GM12878 (cell line): ENCODE measurements at regions not wholly inside any gene's neighbourhood (a gene's known extent, or its start where the extent isn't known, plus 50 kb on each side); places are given as distances from the start of the nearest gene placed in this dataset.

Experiments
- ATAC-seq: fragments of 200-7000 bp; cut with Tn5 transposase; 3 replicates; pipeline ENCODE4 v1.9.1; 2020; ENCODE audit warnings: mild to moderate bottlenecking, moderate library complexity
- BruUV-seq: library from RNA; stranded (reverse); fragments of 400-500 nt; replicated peaks from 2 replicates; lab custom pipeline; 2021; lab: Mats Ljungman, UMichigan
- CTCF ChIA-PET: fragments of 300-600 bp; sonication (Branson Sonifier 250); formaldehyde crosslinking; extraction: SDS; loops from one replicate; lab custom pipeline; 2021; ENCODE audit warnings: inconsistent platforms; lab: Yijun Ruan, JAX
- POLR2A ChIA-PET: fragments of 350-600 bp; formaldehyde crosslinking; extraction: SDS; loops from one replicate; lab custom pipeline; 2021; ENCODE audit warnings: inconsistent platforms; lab: Charles Lee
- RAD21 ChIA-PET: fragments of 300-600 bp; sonication (Branson Sonifier 250); formaldehyde crosslinking; loops from one replicate; lab custom pipeline; 2023; ENCODE audit warnings: antibody characterized with exemption; ENCODE audit not compliant: unreplicated experiment; lab: Charles Lee
- SMC1A ChIA-PET: fragments of 300-600 bp; sonication (Branson Sonifier 250); formaldehyde crosslinking; loops from one replicate; lab custom pipeline; 2023; ENCODE audit not compliant: unreplicated experiment, uncharacterized antibody; lab: Charles Lee
- DNase-seq: peaks from one replicate; pipeline ENCODE4 v3.0.0-alpha.2; 2011; ENCODE audit warnings: low read depth, low spot score
- FAIRE-seq: peaks from 3 replicates; lab custom pipeline; 2011; peaks lifted over from hg19 to GRCh38; lab: Jason Lieb, UNC
- H2AFZ ChIP-seq: 2 replicates; pipeline ENCODE4 v1.6.0; 2011; ENCODE audit warnings: low read depth, low read length, control low read depth; ENCODE audit not compliant: control insufficient read depth
- H3K27ac ChIP-seq: 2 replicates; pipeline ENCODE4 v1.5.1; 2011; ENCODE audit warnings: control low read depth; ENCODE audit not compliant: control insufficient read depth, insufficient read depth
- H3K27me3 ChIP-seq, 2 experiments: replicated peaks in 1 of 2; 2 replicates each; pipeline versions ENCODE4 v1.6.0 to v1.6.1; 2011; ENCODE audit warnings: low read length in 1 of 2; ENCODE audit not compliant: control insufficient read depth in 2 of 2, insufficient read depth in 2 of 2
- H3K36me3 ChIP-seq, 2 experiments: 2 replicates each; pipeline ENCODE4 v1.5.1; 2011; ENCODE audit warnings: low read length in 1 of 2; ENCODE audit not compliant: control insufficient read depth in 2 of 2, insufficient read depth in 2 of 2
- H3K4me1 ChIP-seq: 2 replicates; pipeline ENCODE4 v1.6.1; 2011; ENCODE audit warnings: mild to moderate bottlenecking, low read length, moderate library complexity, mixed read lengths; ENCODE audit not compliant: control insufficient read depth, insufficient read depth
- H3K4me2 ChIP-seq: 2 replicates; pipeline ENCODE4 v1.6.0; 2011; ENCODE audit warnings: control low read depth; ENCODE audit not compliant: control insufficient read depth, insufficient read depth
- H3K4me3 ChIP-seq: fragments of 200-600 bp; sonication (generic); 2 replicates; pipeline ENCODE4 v1.5.1; 2016
- H3K79me2 ChIP-seq: 2 replicates; pipeline ENCODE4 v1.6.0; 2011; ENCODE audit warnings: low read length; ENCODE audit not compliant: control insufficient read depth, insufficient read depth
- H3K9ac ChIP-seq: 2 replicates; pipeline ENCODE4 v1.8.0; 2011; ENCODE audit warnings: low read length, control low read depth, mixed read lengths; ENCODE audit not compliant: control insufficient read depth, insufficient read depth
- H3K9me3 ChIP-seq: replicated peaks from 3 replicates; pipeline ENCODE4 v1.5.1; 2011; ENCODE audit warnings: mild to moderate bottlenecking, low read length; ENCODE audit not compliant: control insufficient read depth, insufficient read depth
- H4K20me1 ChIP-seq: 2 replicates; pipeline ENCODE4 v1.6.0; 2011; ENCODE audit not compliant: control insufficient read depth, insufficient read depth
- CBX3 ChIP-seq: fragments of 200-600 bp; sonication (generic); IDR thresholded peaks from 2 replicates; pipeline ENCODE4 v1.6.1; 2016; ENCODE audit warnings: low read depth, borderline replicate concordance
- CHD1 ChIP-seq: IDR thresholded peaks from 2 replicates; pipeline ENCODE4 v1.6.1; 2012; ENCODE audit warnings: low read depth, low read length, improper control_type of control experiment
- MXI1 ChIP-seq: fragments of 150-350 bp; IDR thresholded peaks from 2 replicates; pipeline ENCODE4 v1.6.1; 2011; ENCODE audit warnings: low read depth, mild to moderate bottlenecking, inconsistent platforms, low read length, improper control_type of control experiment
- MYB ChIP-seq: fragments of 150-350 bp; IDR thresholded peaks from 2 replicates; pipeline ENCODE4 v1.6.1; 2014; ENCODE audit warnings: mild to moderate bottlenecking, low read depth, low read length, borderline replicate concordance
- PBX3 ChIP-seq: IDR thresholded peaks from 2 replicates; pipeline ENCODE4 v1.6.1; 2011; ENCODE audit warnings: mild to moderate bottlenecking, low read depth, low read length, moderate library complexity; ENCODE audit not compliant: insufficient replicate concordance
- POLR2AphosphoS5 ChIP-seq: IDR thresholded peaks from 2 replicates; pipeline ENCODE4 v1.6.1; 2011; ENCODE audit warnings: mild to moderate bottlenecking, low read length, inconsistent platforms
- RAD21 ChIP-seq: IDR thresholded peaks from 2 replicates; pipeline ENCODE4 v1.6.1; 2011; ENCODE audit warnings: mild to moderate bottlenecking, low read depth, low read length, moderate library complexity; ENCODE audit not compliant: insufficient read depth
- ZBTB11 ChIP-seq: fragments of 450-650 bp; formaldehyde crosslinking; IDR thresholded peaks from 2 replicates; pipeline ENCODE4 v1.5.0; 2022; ENCODE audit warnings: mild to moderate bottlenecking, missing genetic modification characterization
- ZBTB33 ChIP-seq: fragments of 450-650 bp; IDR thresholded peaks from 2 replicates; pipeline ENCODE4 v1.6.1; 2017; ENCODE audit warnings: mild to moderate bottlenecking
- ZNF207 ChIP-seq: fragments of 450-650 bp; IDR thresholded peaks from 2 replicates; pipeline ENCODE4 v1.6.1; 2014; ENCODE audit warnings: antibody characterized with exemption, mild to moderate bottlenecking, borderline replicate concordance
- WGBS: methylation state at CpG from one replicate; pipeline ENCODE4 v1.1.6; 2016; ENCODE audit warnings: low lambda C conversion rate; ENCODE audit not compliant: insufficient replicate concordance, insufficient coverage; ENCODE audit errors: missing lambda C conversion rate; 5-methylcytosine and 5-hydroxymethylcytosine counted together
- in situ Hi-C: fragments of 300-500 bp; cut with MboI; formaldehyde crosslinking; loops from 9 replicates; pipeline ENCODE4 v1.14.3; 2018; ENCODE audit warnings: mixed read lengths
- intact Hi-C: fragments of 100-400 bp; cut with micrococcal nuclease; formaldehyde crosslinking; loops from one replicate; pipeline ENCODE4 v1.14.2; 2022; ENCODE audit not compliant: unreplicated experiment

- TF ChIP-seq ZBTB11 (no peak), ZBTB33 (no peak), MYB (no peak)
Measured at GRCh38 chr2:65577654-65578053, 145.3 kb upstream of the SPRED2 start (continued).

GRCh38 chr2:65576861-65577601 lies 144.6 kb upstream of the SPRED2 start:
- TF ChIP-seq CHD1: no peak
- no peak for TF ChIP-seq PBX3
- no peak for TF ChIP-seq RAD21
- no peak for TF ChIP-seq MXI1
- no peak for TF ChIP-seq POLR2AphosphoS5
- no peak for TF ChIP-seq ZNF207
- no peak for TF ChIP-seq CBX3
- Histone ChIP-seq H2AFZ (no peak overlapping the region), H3K9ac (no peak overlapping the region), H3K4me2 (no peak overlapping the region), H3K79me2 (no peaks in the 10 kb centered on the region), H3K4me3 (no peak overlapping the region), H3K27ac (no peak overlapping the region), H3K9me3 (no peaks in the 10 kb centered on the region; the same call in 2 of the 3 replicates), H3K36me3 (no peaks in the 10 kb centered on the region), H4K20me1 (no peaks in the 10 kb centered on the region), H3K4me1 (peaks cover 3% of the 10 kb centered on the region; the same call in 1 of the 2 replicates), H3K27me3 (no peaks in the 10 kb centered on the region; a peak in 1 of 4 replicates)
- ChIA-PET SMC1A (interaction anchor here (0.6 kb wide), 1 partner anchor 839 kb away, joined by 4 read pairs; no protein-coding TSS in a partner anchor), RAD21 (interaction anchor here (0.9 to 1.2 kb wide), 2 partner anchors 11 to 512 kb away, joined by 4 read pairs; no protein-coding TSS in a partner anchor), CTCF (interaction anchor here (1.9 kb wide), 1 partner anchor 10 kb away, joined by 7 read pairs; no protein-coding TSS in a partner anchor), POLR2A (no interaction called here)
- DNase-seq (no peak), FAIRE-seq (no peak), ATAC-seq (no peak)
- BruUV-seq: no TSS peak
- in situ Hi-C loops: no loop called here
- 18% methylated on average over 7 of the region's 12 CpGs for WGBS
- intact Hi-C loops: no loop called here
